ENCODE measurements at regions not wholly inside any gene's neighbourhood (a gene's known extent, or its start where the extent isn't known, plus 50 kb on each side); places are given as distances from the start of the nearest gene placed in this dataset.

GRCh38 chr18:77439888-77440287, 190.2 kb downstream of the GALR1 start:
- H3K9me3 ChIP-seq (ENCODE audit: low read length) = no peaks in the 10 kb centered on the region
- CTCF ChIA-PET (ENCODE audit: low intra/inter-chr PET ratio, low total read pairs) = no interaction called here
- intact Hi-C loops (cut with micrococcal nuclease; ENCODE audit: unreplicated experiment) (no loop called here), in situ Hi-C loops (cut with HindIII; ENCODE audit: extremely low pct_ligation_motif_present, low pct_unique_long_range_greater_than_20kb) (no loop called here)
- H3K9ac ChIP-seq (ENCODE audit: insufficient read depth, low read depth, low read length) = no peak overlapping the region
- H4K20me1 ChIP-seq (ENCODE audit: insufficient read depth, low read length) = no peaks in the 10 kb centered on the region
- H3K4me3 ChIP-seq (replicated peaks in 1 of 3; ENCODE audit: insufficient read depth in 1 of 3, low read depth in 2 of 3, low read length in 3 of 3) = no peak overlapping the region
- no peak for ATAC-seq
- no peaks in the 10 kb centered on the region; a peak in 2 of 5 replicates for H3K27me3 ChIP-seq (ENCODE audit: control insufficient read depth in 1 of 2, insufficient read depth in 2 of 2, low read length in 2 of 2)
- H2AFZ ChIP-seq (ENCODE audit: low read length) = no peak overlapping the region
- no peak overlapping the region for H3K27ac ChIP-seq (ENCODE audit: extremely low read length, insufficient read depth, low read length)
- H3K36me3 ChIP-seq (replicated peaks in 1 of 2; ENCODE audit: control insufficient read depth in 1 of 2, insufficient read depth in 2 of 2, low read length in 2 of 2) = no peaks in the 10 kb centered on the region
- H3K4me2 ChIP-seq (ENCODE audit: low read depth, low read length) = no peak overlapping the region
- no peak for TF ChIP-seq NR2C2 (CRISPR knock-in tag; IDR thresholded peaks at IDR 0.05; ENCODE audit: borderline replicate concordance)
- no peak for TF ChIP-seq ARID3A (IDR thresholded peaks at IDR 0.05; ENCODE audit: low read depth, low read length)
- TF ChIP-seq IRF2 (CRISPR knock-in tag; IDR thresholded peaks at IDR 0.05) = no peak
- TF ChIP-seq HOXA9 (CRISPR knock-in tag; IDR thresholded peaks at IDR 0.05; ENCODE audit: borderline replicate concordance) = no peak
- no peak for TF ChIP-seq SPEN (CRISPR knock-in tag; IDR thresholded peaks at IDR 0.05; ENCODE audit: low read depth)
- no peak for TF ChIP-seq JARID2 (CRISPR knock-in tag; IDR thresholded peaks at IDR 0.05; ENCODE audit: insufficient replicate concordance)
- TF ChIP-seq ZNF556 (CRISPR knock-in tag; IDR thresholded peaks at IDR 0.05; ENCODE audit: borderline replicate concordance) = no peak
- no peak for TF ChIP-seq ZNF10 (CRISPR knock-in tag; IDR thresholded peaks at IDR 0.05; ENCODE audit: borderline replicate concordance, low read depth)
- TF ChIP-seq ARHGAP35 (CRISPR knock-in tag; IDR thresholded peaks at IDR 0.05; ENCODE audit: borderline replicate concordance) = no peak
- TF ChIP-seq NR1H2 (CRISPR knock-in tag; IDR thresholded peaks at IDR 0.05; ENCODE audit: borderline replicate concordance, low read depth) = no peak
- TF ChIP-seq ZNF776 (CRISPR knock-in tag; IDR thresholded peaks at IDR 0.05) = no peak
- no peak for TF ChIP-seq WIZ (CRISPR knock-in tag; IDR thresholded peaks at IDR 0.05)
- TF ChIP-seq ZNF766 (CRISPR knock-in tag; IDR thresholded peaks at IDR 0.05; ENCODE audit: borderline replicate concordance) = no peak
- TF ChIP-seq NR2F6 (IDR thresholded peaks at IDR 0.05) = no peak
- TF ChIP-seq NR2F6 (CRISPR knock-in tag; IDR thresholded peaks at IDR 0.05) = no peak
- TF ChIP-seq GATA4 (IDR thresholded peaks at IDR 0.05; ENCODE audit: borderline replicate concordance, low read depth) = no peak
- TF ChIP-seq ZNF616 (CRISPR knock-in tag; IDR thresholded peaks at IDR 0.05; ENCODE audit: low read depth) = no peak
- TF ChIP-seq BORCS8-MEF2B (CRISPR knock-in tag; IDR thresholded peaks at IDR 0.05) = no peak
- TF ChIP-seq XRCC5 (optimal IDR thresholded peaks at IDR 0.05; ENCODE audit: low read length) = no peak
- BruUV-seq (replicated peaks) = no TSS peak
- WGBS (ENCODE audit: low lambda C conversion rate) = 0% methylated on average over 2 of the region's 2 CpGs
- no peak for FAIRE-seq
- POLR2A ChIA-PET = no interaction called here
- DNase-seq (ENCODE audit: low spot score) = no peak
- H3K4me1 ChIP-seq (ENCODE audit: insufficient read depth, low read length) = no peaks in the 10 kb centered on the region
- H3K79me2 ChIP-seq (ENCODE audit: insufficient read depth, low read length) = no peaks in the 10 kb centered on the region

Data from HepG2 (cell line).